Jurkat, Clone E6-1 (cell line): ENCODE measurements at regions not wholly inside any gene's neighbourhood (a gene's known extent, or its start where the extent isn't known, plus 50 kb on each side); places are given as distances from the start of the nearest gene placed in this dataset.
"Not testable (repeated sequence)": the region's sequence is repeated elsewhere in the genome, so short reads cannot be mapped to it uniquely, and the experiment has no call there.

Experiments used
- DNase-seq: peaks from one replicate; pipeline ENCODE4 v3.0.0-alpha.2; 2011; ENCODE audit warnings: low read depth, low spot score
- H3K4me3 ChIP-seq: 2 replicates; pipeline ENCODE4 v1.5.1; 2011; ENCODE audit warnings: mild to moderate bottlenecking, low read length, control low read depth, moderate library complexity

DNA sequence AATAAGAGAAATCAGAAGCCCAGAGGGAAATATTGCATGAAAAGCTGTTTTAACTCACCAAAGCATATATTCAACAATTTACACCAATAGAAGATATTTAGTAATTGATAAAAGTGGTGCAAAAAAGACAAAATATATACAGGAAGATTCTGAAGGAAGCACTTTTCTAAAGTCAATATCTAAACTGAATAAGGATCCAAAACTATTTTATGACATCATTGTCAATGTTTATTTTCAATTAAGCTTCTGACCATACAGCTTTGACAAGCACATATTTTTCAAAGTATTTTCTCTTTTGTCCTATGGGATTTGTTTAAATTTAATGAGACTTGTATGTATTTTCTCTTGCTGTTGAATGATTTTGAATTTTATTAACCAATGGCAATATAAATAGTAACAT lies 1716.1 kb downstream of the OLFM4 start:
- no peak overlapping the region for H3K4me3 ChIP-seq
- DNase-seq = no peak

DNA sequence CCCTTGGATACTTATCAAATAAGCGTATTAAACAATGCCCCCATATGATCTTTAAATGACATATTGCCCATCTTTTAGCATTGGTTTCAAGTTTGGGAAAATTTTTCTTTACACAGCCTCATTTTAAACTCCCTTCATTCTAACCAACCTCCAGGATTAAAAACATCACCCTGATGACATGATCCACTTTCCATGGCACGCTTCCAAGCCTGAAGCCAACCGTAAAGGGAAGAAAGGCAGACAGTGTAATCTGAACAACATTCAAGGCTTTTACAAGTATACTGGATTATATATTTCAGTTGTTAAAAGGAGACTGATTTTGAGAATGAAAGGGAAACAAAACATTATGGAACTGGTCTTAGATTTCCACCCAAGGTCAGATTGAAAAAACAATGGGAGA lies 1721.9 kb downstream of the OLFM4 start:
- no peak overlapping the region for H3K4me3 ChIP-seq
- DNase-seq = no peak

DNA sequence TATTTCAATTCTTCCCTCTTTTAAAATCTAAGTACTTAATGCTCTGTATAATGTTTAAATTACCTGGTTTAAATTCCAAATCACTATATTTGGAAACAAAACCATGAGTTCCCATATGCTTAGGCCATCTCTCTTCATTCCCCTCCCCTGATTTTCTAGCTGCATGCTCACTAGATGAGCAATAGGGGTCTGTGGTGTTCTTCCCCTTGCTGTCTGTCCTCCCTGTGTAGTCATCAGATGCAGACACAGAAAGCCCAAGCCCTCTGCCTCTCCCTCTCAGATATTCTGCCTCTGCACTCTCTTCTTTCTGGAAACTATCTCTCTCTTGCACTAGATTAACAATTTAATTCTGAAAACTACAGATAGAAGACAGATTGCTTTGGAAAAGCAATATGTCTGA lies 1730.2 kb downstream of the OLFM4 start:
- DNase-seq = no peak
- H3K4me3 ChIP-seq = no peak overlapping the region

DNA sequence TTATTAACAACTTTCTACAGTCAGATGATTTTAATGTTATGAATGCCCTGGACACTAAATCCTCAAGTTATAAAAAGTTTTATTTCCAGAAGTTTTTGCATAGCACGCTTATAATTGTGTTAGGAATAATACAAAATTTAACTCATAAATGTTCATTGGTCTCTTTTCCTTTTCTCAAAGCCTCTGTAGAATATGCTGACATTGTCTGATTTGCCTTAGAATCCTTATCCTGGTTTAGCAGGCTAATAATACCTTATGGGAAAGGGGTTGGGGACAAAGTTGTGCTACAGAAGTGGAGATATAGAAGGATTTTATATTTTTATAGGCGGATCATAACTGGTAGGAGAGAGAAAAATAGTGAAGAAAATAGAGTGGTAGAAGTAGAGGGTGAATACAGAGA lies 1739.6 kb downstream of the OLFM4 start:
- no peak overlapping the region for H3K4me3 ChIP-seq
- DNase-seq = no peak

DNA sequence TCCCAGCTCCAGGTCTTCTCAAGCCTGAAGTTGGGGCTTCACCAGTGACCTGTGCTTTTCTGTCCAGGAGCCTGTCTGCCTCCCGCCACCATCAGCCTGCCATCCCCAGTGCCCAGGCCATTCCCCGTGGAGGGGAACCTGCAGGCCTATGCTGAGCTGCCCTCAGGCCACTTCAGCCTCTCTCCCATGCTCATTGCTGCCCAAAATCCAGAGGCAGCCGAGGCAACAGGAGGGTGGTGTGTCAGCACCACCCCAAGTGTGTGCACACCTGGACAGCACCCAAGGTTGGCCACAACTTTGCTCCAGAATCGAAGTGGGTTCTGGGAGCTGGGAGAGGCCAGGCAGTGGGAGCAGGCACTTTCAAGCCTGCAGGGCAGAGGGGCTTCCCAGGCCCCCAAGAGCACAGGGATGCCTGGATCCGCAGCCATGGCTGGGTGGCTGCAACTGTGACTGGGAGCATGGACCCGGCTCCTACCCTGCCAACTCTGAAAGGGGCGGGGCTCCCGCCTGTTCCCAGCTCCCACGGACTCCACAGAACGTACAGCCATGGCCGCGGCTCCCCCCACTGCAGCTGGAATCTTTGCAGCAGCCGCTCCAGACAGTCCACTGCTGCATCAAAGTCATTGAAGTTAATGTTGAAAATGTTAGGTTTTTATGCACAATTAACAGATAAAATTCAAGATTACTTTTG lies 1747.0 kb downstream of the OLFM4 start:
- no peak overlapping the region for H3K4me3 ChIP-seq
- no peak for DNase-seq

DNA sequence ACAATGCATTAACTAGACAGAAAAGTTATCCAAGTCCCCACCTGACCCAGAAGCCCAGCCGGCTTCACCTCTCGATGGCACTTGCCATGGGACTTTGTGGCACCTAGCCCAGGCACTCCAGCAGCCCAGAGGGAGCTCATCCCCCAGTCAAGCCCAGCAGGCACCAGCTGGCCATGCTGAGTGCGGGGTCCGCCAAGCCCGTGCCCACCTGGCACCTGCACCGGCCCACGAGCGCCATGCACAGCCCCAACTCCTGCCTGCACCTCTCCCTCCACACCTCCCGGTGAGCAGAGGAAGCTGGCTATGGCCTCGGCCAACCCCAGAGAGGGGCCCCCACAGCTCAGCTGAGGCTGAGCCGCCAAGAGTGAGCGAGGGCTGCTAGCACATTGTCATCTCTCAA lies 1759.1 kb downstream of the OLFM4 start:
- no peak for DNase-seq

DNA sequence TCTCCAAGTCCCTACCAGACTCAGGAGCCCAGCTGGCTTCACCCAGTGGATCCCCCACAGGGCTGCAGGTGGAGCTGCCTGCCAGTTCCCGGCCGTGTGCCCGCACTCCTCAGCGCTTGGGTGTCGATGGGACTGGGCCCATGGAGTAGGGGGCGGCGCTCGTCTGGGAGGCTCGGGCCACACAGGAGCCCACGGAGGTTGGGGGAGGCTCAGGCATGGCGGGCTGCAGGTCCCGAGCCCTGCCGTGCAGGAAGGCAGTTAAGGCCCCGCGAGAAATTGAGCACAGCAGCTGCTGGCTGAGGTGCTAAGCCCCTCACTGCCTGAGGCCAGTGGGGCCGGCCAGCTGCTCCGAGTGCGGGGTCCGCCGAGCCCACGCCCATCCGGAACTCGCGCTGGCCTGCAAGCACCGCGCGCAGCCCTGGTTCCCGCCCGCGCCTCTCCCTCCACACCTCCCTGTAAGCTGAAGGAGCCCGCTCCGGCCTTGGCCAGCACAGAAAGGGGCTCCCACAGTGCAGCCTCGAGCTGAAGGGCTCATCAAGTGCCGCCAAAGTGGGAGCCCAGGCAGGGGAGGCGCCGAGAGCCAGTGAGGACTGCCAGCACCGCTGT lies 1771.1 kb downstream of the OLFM4 start:
- no peak overlapping the region for H3K4me3 ChIP-seq
- DNase-seq = no peak

More for the DNA sequence above, 1759.1 kb downstream of the OLFM4 start:
- no peak overlapping the region for H3K4me3 ChIP-seq

DNA sequence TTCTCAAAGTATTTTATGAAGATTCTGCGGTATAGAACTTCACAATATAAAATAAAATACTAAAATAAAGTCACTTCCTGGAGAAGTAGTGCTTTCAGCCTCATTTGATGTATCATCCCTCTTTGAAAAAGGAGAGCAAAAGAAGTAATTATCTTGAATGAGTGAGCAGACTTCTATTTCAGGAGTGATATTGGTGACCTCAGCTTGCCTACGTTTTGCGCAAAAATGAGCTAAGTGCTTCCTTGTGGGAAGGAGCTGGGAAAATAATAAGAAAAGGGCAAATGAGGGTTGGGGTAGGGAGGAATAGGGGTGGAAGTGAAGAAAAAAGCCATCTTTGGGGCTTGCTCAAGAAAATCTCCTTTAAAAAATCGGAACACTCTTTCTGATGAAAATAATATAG lies 1773.6 kb downstream of the OLFM4 start:
- no peak for DNase-seq
- no peak overlapping the region for H3K4me3 ChIP-seq

DNA sequence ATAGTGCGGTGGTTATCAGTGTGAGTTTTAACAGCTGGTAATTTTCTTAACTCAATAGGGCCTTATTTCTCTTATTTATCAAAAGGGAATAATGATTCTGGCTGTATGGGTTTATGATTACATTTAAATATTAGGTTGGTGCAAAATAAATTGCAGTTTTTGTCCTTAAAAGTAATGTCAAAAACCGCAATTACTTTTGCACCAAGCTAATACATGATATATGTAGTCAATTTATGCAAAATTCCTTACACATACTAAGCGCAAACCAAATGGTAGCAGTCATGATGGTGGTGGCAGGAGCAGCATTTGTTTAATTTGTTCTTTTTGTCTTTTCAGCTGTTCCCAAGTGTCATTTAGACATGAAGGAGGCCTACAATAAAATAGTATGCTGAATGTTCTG lies 1777.1 kb downstream of the OLFM4 start:
- H3K4me3 ChIP-seq = no peak overlapping the region
- DNase-seq = no peak

DNA sequence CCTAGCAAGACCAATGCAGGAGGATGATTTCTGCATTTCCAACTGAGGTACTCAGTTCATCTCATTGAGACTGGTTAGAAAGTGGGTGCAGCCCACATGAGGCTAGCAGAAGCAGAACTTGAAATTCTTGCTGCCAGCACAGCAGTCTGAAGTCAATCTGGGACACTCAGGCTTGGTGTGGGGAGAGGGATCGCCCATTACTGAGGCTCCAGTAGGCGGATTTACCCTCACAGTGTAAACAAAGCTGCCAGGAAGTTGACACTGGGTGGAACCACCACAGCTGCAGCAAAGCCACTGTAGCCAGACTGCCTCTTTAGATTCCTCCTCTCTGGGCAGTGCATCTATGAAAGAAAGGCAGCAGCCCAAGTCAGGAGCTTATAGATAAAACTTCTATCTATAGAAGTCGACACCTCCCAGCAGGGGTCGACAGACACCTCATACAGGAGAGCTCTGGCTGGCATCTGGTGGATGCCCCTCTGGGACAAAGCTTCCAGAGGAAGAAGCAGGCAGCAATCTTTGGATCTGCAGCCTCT lies 1793.4 kb downstream of the OLFM4 start:
- DNase-seq = not testable (repeated sequence)

DNA sequence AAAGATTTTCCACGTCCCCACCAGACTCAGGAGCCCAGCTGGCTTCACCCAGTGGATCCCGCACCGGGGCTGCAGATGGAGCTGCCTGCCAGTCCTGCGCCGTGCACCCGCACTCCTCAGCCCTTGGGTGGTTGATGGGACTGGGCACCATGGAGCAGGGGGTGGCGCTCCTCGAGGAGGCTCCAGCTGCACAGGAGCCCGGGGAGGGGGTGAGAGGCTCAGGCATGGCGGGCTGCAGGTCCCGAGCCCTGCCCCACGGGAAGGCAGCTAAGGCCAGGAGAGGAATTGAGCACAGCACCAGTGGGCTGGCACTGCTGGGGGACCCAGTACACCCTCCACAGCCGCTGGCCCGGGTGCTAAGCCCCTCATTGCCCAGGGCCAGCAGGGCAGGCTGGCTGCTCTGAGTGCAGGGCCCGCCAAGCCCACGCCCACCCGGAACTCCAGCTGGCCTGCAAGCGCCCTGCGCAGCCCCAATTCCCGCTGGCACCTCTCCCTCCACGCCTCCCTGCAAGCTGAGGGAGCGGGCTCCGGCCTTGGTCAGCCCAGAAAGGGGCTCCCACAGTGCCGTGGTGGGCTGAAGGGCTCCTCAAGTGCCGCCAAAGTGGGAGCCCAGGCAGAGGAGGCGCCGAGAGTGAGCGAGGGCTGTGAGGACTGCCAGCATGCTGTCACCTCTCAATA lies 1800.9 kb downstream of the OLFM4 start:
- not testable (repeated sequence) for DNase-seq, H3K4me3 ChIP-seq

More for the DNA sequence above, 1793.4 kb downstream of the OLFM4 start:
- H3K4me3 ChIP-seq = not testable (repeated sequence)

DNA sequence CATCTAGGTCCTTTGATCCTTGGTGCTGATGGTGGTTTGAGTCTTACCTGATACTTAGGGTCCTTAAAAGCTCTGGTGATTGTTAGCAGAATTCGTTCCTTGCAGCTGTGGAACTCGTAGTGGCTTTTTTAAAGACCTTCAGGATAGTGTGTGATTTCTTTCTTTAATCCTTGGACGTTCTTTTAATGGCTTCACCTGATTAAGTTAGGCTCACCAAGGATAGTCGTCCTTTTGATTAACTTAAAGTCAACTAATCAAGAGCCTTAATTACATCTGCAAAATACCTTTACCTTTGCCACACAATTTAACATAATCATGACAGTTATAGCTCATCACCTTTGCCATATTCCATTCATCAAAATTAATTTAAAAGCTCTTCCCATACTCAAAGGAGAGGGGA lies 1807.7 kb downstream of the OLFM4 start:
- DNase-seq = no peak
- H3K4me3 ChIP-seq = no peak overlapping the region

DNA sequence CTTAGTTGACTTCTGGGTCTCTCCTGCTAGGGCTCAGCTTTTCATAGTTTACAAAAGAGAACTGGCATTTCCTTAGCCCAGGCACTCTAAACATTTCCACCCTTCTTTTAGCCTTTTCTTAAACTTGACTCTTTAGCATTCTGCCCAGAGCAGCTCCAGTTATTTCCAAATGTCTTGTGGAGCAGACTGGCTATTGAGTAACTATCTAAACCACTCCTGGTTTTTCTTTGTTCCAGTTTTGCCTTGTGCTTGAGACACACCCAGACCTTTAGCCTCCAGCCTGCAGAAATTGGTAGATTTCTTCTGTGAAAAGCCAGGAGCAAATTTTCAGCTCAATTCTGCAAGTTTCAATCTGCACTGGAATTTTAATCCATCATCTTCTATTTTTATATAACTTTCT lies 1813.1 kb downstream of the OLFM4 start:
- DNase-seq = no peak
- H3K4me3 ChIP-seq = no peak overlapping the region

DNA sequence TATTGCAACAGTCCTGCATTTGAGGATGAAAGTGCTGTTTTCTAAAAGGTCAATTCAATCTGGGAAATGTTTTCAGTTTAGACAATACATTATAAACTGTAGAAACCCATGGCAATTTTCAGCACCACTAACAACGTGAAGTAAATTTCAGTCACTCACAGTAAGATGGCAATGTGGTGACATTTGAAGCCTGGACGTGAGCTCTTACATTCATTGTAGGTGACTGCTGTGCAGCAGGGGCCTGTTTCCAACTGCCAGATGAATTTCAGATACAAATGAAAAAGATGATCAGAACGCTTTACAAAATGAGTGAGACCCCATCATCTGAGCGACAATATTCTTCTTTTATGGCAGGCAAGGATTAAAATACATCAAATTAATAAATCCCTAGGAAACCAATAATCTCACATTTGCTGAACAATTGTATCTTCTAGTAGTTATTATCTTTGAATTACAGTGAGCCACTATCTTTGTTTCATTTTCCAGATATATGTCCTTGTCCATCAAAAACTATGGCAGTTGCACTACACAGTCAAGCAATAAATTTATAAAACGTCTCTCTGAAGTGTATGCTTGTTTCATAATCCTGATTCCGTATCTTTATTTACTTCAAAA lies 1816.8 kb downstream of the OLFM4 start:
- no peak overlapping the region for H3K4me3 ChIP-seq
- DNase-seq = no peak

DNA sequence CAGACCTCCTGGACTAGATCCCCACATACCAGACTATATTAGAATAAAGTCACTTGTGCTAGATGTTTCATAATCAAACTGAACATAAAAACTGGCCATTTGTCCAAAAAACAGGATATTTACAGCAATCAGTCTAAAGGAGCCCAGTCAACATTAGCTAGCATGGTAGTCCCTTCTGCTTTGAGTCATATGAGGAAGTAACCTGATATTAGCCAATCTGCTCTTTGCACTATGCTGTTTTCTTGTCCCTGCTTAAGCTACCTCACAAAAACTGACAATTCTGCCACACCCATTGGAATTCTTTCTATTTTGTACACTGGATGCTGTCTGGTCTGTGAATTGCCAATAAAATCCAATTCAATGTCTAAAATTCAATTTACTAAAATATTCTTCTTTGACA lies 1824.2 kb downstream of the OLFM4 start:
- DNase-seq = no peak
- H3K4me3 ChIP-seq = no peak overlapping the region

DNA sequence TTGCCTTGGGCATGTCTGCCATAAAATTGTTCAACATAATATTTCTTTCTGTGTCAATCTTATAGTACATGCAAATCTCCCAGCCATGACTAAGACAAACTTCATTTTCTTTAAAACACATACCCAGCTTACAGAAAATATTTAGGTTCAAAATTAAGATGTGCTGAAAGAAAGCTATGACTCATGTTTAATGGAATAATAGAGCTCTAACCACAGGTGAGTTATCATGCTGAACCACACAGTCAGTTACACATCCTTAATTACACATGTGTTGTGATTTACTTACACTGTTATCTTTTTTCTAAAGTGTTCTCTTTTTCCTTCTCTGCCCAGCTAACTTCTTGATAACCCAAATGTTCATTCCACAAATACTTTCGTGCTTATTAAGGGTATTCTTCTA lies 1831.2 kb downstream of the OLFM4 start:
- no peak overlapping the region for H3K4me3 ChIP-seq
- no peak for DNase-seq

DNA sequence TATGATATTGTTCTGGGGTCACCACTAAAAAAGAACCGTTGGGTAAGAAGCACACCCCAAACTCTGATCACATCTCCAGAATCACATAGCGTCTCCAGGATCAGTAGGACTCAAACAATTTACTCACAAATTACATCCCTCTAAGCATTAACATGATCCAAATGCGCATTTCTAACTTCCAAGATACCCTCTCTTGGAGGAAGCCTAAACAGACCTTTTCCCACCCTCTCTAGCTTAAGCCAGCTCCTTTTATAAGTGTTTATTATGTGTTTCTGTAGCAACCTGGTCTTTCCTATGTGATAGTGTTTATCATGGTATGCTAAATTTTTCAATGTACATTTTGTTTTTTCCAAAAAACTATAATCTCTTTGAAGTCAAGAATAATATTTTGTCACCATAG lies 1846.5 kb downstream of the OLFM4 start:
- no peak for DNase-seq
- no peak overlapping the region for H3K4me3 ChIP-seq

DNA sequence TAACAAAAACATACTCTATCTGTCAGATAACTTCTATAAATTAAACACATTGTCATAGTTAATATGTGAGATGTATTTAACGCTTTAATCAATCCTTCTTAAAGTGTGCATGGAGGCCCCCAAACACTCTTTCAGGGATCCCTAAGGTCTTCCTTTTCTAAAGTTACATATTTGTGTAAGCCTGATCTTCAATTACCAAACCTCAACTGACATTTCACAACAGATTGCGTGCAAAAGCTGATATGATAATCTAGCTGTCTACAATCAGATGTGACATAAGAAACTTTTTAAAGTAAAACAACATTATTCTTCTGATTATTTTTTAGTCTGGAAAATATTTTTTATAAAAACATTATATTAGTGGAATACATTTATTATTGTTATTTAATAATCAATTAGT lies 1850.4 kb downstream of the OLFM4 start:
- H3K4me3 ChIP-seq = no peak overlapping the region
- DNase-seq = no peak

DNA sequence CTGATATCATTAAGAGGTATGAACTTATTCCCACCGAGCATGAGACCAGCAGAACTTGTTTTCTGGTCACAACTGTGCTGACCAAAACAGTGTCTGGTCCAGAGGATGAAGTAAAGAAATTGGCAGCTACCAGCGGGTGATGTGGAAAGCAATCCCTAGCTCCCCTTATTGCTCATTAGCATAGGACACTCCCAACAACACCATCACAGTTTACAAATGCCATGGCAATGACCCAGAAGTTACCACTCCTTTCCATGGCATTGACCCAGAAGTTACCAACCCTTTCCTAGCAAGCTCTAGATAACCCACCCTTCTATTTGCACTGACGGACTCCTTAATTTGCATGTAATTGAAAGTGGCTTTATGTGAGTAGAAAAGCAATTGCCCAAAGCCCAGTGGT lies 1856.1 kb downstream of the OLFM4 start:
- DNase-seq = no peak
- H3K4me3 ChIP-seq = no peak overlapping the region

DNA sequence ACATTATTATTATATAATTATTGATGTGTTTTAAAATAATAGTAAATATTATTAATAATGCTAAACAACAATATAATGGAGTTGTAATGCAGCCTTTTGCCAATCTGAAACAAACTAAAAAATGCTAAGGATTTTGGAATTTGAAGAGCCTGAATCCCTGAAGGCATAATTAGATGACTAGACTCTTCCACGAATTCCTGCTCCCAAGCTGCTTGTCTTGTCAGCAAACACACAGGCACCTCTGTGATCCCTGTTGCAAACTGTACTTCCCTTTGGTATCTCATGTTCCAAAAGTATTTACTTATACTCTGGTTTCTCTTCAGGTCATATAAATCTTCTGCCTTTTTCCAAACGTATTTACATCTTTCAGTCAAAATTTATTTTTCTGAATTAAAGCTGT lies 1862.4 kb downstream of the OLFM4 start:
- H3K4me3 ChIP-seq = no peak overlapping the region
- no peak for DNase-seq
